Activated CD4-positive, alpha-beta T cell treated with anti-CD3 and anti-CD28 coated beads, Interleukin-2, amount 50 U/mL, for 48 hours (primary cell): ENCODE measurements at regions not wholly inside any gene's neighbourhood (a gene's known extent, or its start where the extent isn't known, plus 50 kb on each side); places are given as distances from the start of the nearest gene placed in this dataset.

Experiments
- DNase-seq, 2 experiments: peaks; one replicate each; pipeline ENCODE4 v3.0.0-alpha.2; 2020

GRCh38 chr2:217070611-217071010, 210.7 kb upstream of the TNP1 start:
- no peak for DNase-seq

DNA sequence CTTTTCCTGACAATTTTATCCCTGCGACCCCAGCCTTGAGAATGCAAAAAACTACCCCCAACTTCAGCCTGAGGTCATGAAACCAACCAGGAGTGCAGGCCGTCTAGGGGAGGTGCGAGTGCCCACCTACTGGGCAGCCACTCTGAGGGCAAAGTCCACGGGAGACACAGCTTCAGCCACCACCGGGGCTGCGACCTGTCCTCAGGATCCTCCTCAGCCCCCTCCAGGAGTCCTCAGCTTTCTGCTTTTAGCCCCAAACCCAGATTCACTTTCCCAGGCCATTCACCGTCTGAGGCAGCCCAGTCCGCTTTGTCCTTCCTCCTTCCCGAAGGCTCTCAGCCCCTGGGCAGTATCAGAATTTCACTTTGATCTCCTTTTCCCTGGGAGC, 210.2 kb upstream of the TNP1 start:
- DNase-seq: no peak

DNA sequence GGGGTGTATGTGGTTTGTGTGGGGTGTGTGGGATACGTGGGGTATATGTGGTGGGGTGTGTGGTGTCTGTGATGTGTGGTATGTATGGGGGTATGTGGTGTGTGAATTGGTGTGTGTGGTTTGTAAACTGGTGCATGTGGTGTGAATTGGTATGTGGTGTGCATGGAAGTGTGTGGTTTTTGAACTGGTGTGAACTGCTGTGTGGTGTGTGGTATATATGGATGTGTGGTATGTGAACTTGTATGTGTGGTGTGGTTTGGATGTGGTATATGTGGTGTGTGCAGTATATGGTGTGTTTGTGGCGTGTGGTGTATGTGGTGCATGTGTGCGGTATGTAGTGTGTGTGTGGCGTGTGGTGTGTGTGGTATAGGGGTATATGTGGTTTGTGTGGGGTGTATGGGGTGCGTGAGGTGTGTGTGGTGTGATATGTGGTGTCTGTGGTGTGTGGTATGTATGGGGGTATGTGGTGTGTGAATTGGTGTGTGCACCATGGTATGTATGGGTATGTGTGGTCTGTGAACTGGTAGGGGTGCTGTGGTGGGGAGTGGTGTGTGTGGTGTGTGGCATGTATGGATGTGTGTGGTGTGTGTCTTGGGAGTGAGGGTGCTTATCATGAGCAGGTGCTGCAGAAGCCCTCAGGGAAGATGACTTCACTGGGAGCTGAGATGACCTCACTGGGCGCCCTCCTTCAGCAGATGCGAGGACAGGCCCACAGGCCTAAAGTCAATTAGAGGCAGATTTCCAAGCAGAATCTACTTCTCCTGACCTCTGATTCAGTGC, 209.6 kb upstream of the TNP1 start:
- no peak for DNase-seq

DNA sequence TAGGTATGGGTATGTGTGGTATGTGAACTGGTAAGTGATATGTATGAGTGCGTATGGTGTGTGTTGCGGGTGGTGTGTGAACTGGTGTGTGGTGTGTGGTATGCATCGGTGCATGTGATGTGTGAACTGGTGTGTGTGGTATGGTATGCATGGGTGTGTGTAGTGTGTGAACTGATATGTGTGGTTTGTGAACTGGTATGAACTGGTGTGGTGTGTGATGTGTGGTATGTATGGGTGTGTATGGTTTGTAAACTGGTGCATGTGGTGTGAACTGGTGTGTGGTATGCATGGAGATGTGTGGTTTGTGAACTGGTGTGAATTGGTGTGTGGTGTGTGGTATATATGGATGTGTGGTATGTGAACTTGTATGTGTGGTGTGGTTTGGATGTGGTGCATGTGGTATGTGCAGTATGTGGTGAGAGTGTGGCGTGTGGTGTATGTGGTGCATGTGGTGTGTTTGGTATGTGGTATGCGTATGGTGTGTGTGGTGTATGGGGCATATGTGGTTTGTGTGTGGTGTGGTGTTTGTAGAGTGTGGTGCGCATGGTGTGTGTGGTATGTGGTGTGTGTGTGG, 208.9 kb upstream of the TNP1 start:
- DNase-seq: no peak

DNA sequence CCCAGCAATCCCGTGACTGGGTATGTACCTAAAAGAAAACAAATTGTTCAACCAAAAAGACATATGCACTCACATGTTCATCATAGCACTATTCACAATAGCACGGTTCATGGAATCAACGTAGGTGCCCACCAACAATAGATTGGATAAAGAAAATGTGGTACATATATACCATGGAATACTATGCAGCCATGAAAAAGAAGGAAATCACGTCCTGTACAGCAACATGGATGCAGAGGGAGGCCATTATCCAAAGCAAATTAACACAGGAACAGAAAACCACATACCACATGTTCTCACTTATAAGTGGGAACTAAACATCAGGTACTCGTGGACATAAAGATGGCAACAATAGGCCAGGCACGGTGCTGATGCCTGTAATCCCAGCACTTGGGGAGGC, 207.9 kb upstream of the TNP1 start:
- no peak for DNase-seq

DNA sequence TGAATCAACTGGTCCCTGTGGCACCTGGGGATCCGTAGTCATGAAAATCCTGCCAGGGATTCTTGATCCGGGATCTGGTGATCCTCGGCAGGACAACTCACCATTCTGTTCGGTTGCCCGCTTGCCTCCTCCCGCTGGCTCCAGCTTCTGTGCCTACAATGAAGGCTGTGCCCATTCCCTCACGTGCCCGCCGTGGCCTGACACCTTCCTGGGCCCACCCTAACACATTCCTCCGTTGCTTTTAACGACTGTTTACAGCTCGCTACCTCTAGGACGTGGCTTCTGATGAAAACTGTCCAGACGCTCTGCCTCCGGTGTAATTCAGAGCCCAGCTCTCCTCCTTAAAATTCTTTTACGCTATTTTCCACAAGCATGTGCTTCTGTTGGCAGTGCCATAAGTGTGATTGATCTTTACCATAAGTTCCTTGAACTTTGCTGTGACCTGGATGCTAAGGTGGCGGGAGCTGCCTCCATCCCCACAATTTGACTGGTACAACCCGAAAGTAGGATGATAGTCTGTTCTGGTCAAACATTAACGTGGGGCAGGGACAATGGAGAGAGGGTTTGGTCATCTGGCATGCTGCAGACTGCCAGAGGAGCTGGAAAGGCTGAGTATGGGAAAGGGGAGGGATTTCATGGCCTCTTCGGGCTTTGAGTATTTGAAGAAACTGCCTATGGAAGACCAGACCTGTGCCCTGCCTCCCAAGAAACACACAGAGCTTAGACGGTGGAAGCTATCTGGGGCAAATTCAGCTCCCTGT, 206.8 kb upstream of the TNP1 start:
- DNase-seq: no peak

DNA sequence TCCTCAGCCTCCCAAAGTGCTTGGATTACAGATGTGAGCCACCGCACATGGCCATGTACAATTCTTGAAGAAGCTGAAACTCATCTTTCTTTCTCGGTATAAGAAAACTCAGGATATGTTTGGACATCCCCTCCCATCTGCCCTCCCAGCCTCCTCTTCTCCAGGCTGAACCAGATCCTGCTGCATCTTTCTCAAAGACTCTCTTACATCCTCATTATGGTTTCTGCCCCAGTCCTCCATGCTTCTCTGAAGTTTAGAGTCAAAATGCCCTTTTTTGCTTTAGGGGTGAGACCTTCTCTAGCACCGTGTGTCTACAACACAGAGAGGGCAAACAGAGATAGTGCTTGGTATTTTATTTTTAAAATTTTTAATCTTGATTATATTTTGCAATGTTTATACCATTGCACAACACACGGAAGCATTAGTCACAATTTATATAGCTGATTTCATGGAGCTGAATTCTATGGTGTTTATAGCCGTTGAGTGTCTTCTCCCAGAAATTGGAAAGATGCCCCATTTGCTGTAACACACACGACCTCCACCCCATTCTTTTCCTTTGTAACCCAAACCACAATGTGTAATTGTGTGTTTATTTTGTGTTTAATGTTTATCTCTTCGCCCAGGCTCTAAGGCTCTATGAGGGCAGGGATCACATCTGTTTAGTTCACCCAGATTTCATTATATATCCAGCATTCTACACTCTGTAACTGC, 206.0 kb upstream of the TNP1 start:
- no peak for DNase-seq

DNA sequence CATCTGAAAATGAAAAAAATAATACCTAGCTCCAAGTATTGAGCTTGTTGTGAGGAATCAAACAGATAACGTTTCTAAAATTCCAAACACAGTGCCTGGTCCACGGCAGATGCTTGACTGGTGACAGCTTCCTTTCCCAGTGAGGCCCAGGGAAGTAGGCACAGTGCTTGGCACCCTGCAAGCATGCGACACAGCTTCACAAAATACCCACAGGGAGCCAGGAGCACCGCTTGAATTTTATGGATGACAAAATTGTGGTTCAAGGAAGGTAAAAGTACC, 205.1 kb upstream of the TNP1 start:
- no peak for DNase-seq

DNA sequence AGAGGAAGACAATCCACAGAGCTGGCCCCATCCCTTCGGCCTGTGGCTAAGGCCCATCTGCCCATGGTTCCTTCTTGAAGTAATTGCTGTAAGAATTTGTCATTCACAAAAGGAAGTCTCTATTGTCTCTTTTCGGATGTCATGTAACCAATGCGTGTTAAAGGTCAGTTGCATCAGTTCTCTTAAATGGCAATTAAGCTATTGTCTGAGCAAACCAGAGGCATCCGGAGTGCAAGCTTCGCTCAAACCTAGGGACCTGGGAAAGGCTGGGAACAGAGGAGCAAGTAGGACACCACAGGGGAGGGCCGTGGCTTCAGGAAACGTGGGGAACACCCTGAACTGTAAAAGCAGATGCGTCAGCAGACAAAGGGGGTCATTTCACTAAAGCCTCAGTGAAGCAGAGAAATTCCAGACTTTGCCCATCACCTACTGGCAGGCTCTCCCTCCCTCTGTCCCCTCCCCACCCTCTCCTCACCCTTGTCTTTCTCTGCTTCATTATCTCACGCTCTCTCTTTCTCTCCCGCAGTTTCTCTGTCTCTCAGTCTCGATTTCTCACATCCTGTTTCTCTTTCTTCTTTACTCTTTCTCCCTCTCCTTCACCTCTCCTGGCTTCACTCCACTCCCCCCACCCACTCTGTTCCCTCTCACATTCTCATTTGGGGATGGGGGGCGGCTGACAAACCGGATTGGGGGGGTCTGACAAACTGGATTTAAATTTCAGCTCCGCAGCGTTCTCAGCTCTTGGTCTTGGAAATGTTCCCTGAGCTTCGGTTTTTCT, 204.6 kb upstream of the TNP1 start:
- no peak for DNase-seq

DNA sequence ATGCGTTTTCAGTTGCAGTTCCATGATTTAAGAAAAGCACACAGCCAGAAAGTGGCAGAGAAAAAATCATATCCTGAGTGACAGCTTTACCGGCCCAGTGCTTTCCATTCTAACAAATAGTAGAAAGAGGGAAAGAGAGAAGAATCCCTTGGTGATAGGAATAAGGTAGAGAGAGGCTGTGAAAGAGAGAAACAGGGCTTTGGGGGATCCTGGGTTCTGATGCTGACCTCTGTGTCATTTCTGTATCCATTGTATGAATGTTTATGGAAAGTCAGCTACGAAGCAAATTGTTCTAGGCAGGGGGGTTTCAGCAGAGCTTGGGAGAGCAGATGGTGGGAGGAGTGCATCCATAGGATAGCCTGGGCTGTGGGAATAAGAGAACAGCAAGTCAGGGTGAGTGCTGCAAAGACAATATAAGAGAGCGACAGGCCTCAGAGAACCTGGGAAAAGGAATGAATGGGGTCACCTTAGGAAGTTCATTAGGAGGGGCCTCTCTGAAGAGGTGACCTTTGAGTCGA, 203.4 kb upstream of the TNP1 start:
- no peak for DNase-seq

- no peak for DNase-seq
Observed at GRCh38 chr2:217062768-217063167, 202.9 kb upstream of the TNP1 start.

- DNase-seq: no peak
Observed at GRCh38 chr2:217061916-217062505, 202.1 kb upstream of the TNP1 start.

DNA sequence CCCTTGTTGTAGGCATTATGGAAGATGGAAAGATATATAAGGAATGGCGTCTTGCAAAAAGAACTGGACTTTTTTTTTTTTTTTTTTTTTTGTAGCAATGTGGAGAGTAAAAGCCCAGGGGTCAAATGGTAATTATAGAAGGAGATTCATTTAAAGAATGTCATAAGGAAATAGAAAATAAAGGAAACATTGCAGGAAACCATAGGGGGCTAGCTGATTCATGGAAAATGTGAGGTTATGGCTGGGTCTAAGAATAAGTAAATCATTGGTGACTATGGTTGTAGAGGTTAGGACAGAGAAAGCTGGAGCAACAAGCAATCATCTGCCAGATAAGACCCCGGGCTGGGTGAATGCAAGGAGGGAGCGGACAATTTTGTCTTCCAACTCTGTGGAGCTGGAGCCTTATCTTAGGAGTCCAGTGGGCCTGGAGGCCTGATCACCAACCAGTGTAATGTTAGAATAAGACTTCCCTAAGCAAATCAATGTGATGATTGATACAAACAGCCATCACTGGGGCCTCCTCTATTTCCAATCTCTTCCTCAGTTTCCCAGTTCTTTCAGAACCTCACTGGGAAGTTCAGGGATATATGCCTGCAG, 201.2 kb upstream of the TNP1 start:
- DNase-seq: no peak

DNA sequence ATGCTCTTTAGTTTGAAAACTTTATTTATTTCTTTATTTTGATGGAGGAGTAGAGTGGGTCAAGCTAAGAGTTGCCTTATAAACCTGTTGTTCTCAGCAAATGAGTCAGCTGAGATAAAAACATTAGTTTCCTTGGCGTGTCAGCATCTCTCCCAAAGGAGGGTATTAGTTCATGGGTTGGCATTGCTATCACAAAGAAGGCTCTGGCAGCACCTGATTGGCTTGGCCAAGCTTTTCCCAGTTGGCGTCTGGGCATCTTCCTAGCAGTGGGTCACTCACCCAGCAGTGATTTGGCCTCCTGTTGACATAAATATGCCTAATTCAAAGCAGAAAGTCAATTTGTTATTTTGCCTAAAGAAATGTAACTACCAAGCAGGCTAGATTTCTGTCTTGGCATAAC, 200.7 kb upstream of the TNP1 start:
- no peak for DNase-seq

GRCh38 chr2:217058791-217059755, 199.2 kb upstream of the TNP1 start:
- DNase-seq: no peak

DNA sequence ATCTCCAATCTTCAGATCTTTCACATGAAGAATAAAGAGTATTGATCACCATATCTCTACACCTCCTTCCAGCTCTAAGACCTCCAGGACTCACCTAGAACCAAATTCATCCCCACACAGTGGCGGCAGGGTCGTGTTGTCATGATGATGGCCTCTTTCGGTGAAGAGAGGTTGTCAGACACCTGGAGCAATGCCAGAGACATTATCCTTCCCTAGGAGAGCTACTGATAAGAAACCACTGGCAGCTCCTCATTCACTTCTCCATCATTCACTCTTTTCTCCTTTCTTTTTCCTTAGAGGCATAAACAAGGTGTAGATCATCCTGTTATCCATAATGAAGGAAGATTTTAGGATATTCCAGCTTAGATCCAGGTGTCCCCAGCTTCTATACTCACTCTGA, 197.9 kb upstream of the TNP1 start:
- no peak for DNase-seq

DNA sequence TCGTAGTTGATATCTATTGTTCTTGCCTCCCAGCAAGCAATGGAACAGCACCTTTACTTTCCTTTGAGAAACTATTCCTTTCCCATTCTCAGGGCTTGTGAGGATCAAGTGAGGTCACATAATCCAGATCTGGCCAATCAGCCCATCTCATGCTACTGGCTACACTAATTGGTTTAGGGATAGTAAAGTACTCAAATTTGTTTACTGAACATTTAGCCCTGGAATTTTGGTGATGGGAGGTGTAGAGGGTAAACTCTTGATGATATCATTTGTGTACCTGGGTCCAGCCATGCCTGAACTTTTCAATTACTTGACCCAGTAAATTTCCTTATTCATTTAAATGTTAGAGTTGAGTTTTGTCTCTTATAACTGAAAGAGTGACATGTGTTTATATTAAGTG, 195.8 kb upstream of the TNP1 start:
- no peak for DNase-seq

GRCh38 chr2:217054791-217055190, 194.9 kb upstream of the TNP1 start:
- DNase-seq: no peak

DNA sequence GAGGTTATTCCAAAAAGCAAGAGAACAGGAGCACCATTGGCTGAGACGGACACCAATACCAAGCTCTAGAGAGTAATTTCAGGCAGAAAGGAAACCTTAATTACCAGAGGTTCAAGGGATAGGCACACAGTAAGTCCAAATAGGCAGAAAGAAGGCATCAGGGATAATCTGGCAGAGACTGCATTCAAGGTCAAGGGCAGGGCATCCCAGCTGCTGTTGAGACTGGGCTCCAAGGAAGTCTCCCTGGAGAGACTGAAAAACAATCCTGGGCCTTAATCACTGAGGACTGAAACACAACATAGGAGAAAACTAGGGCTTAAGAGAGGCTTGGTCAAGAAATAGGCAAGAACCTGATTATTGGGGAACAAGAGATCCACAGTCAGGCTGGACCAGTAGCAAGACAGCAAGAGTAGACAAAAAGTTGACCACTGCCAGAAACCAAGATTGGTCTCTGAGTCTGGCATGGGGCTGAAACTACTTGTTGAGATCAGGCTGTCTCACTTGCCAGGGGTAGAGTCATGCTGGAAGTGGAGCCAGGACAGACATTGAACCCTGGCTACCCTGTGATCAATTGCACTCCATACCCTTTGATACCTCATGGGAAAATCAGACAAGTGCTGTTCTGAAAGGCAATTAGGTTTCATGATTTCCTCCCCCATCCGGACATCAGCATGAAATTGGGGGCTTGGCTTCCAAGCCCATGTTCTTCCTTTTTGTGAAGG, 193.2 kb upstream of the TNP1 start:
- DNase-seq: no peak

GRCh38 chr2:217051416-217051815, 191.6 kb upstream of the TNP1 start:
- no peak for DNase-seq
